GM12878 (cell line): ENCODE measurements at regions not wholly inside any gene's neighbourhood (a gene's known extent, or its start where the extent isn't known, plus 50 kb on each side); places are given as distances from the start of the nearest gene placed in this dataset.

ENCODE experiments used
- ATAC-seq: fragments of 200-7000 bp; cut with Tn5 transposase; 3 replicates; pipeline ENCODE4 v1.9.1; 2020; ENCODE audit warnings: mild to moderate bottlenecking, moderate library complexity
- BruUV-seq: library from RNA; stranded (reverse); fragments of 400-500 nt; replicated peaks from 2 replicates; lab custom pipeline; 2021; lab: Mats Ljungman, UMichigan
- CTCF ChIA-PET: fragments of 300-600 bp; sonication (Branson Sonifier 250); formaldehyde crosslinking; extraction: SDS; loops from one replicate; lab custom pipeline; 2021; ENCODE audit warnings: inconsistent platforms; lab: Yijun Ruan, JAX
- POLR2A ChIA-PET: fragments of 350-600 bp; formaldehyde crosslinking; extraction: SDS; loops from one replicate; lab custom pipeline; 2021; ENCODE audit warnings: inconsistent platforms; lab: Charles Lee
- RAD21 ChIA-PET: fragments of 300-600 bp; sonication (Branson Sonifier 250); formaldehyde crosslinking; loops from one replicate; lab custom pipeline; 2023; ENCODE audit warnings: antibody characterized with exemption; ENCODE audit not compliant: unreplicated experiment; lab: Charles Lee
- SMC1A ChIA-PET: fragments of 300-600 bp; sonication (Branson Sonifier 250); formaldehyde crosslinking; loops from one replicate; lab custom pipeline; 2023; ENCODE audit not compliant: unreplicated experiment, uncharacterized antibody; lab: Charles Lee
- DNase-seq: peaks from one replicate; pipeline ENCODE4 v3.0.0-alpha.2; 2011; ENCODE audit warnings: low read depth, low spot score
- FAIRE-seq: peaks from 3 replicates; lab custom pipeline; 2011; peaks lifted over from hg19 to GRCh38; lab: Jason Lieb, UNC
- H2AFZ ChIP-seq: 2 replicates; pipeline ENCODE4 v1.6.0; 2011; ENCODE audit warnings: low read depth, low read length, control low read depth; ENCODE audit not compliant: control insufficient read depth
- H3K27ac ChIP-seq: 2 replicates; pipeline ENCODE4 v1.5.1; 2011; ENCODE audit warnings: control low read depth; ENCODE audit not compliant: control insufficient read depth, insufficient read depth
- H3K27me3 ChIP-seq, 2 experiments: replicated peaks in 1 of 2; 2 replicates each; pipeline versions ENCODE4 v1.6.0 to v1.6.1; 2011; ENCODE audit warnings: low read length in 1 of 2; ENCODE audit not compliant: control insufficient read depth in 2 of 2, insufficient read depth in 2 of 2
- H3K36me3 ChIP-seq, 2 experiments: 2 replicates each; pipeline ENCODE4 v1.5.1; 2011; ENCODE audit warnings: low read length in 1 of 2; ENCODE audit not compliant: control insufficient read depth in 2 of 2, insufficient read depth in 2 of 2
- H3K4me1 ChIP-seq: 2 replicates; pipeline ENCODE4 v1.6.1; 2011; ENCODE audit warnings: mild to moderate bottlenecking, low read length, moderate library complexity, mixed read lengths; ENCODE audit not compliant: control insufficient read depth, insufficient read depth
- H3K4me2 ChIP-seq: 2 replicates; pipeline ENCODE4 v1.6.0; 2011; ENCODE audit warnings: control low read depth; ENCODE audit not compliant: control insufficient read depth, insufficient read depth
- H3K4me3 ChIP-seq: fragments of 200-600 bp; sonication (generic); 2 replicates; pipeline ENCODE4 v1.5.1; 2016
- H3K79me2 ChIP-seq: 2 replicates; pipeline ENCODE4 v1.6.0; 2011; ENCODE audit warnings: low read length; ENCODE audit not compliant: control insufficient read depth, insufficient read depth
- H3K9ac ChIP-seq: 2 replicates; pipeline ENCODE4 v1.8.0; 2011; ENCODE audit warnings: low read length, control low read depth, mixed read lengths; ENCODE audit not compliant: control insufficient read depth, insufficient read depth
- H3K9me3 ChIP-seq: replicated peaks from 3 replicates; pipeline ENCODE4 v1.5.1; 2011; ENCODE audit warnings: mild to moderate bottlenecking, low read length; ENCODE audit not compliant: control insufficient read depth, insufficient read depth
- H4K20me1 ChIP-seq: 2 replicates; pipeline ENCODE4 v1.6.0; 2011; ENCODE audit not compliant: control insufficient read depth, insufficient read depth
- GATAD2B ChIP-seq: fragments of 450-650 bp; conservative IDR thresholded peaks from 2 replicates; pipeline ENCODE4 v1.6.1; 2017; ENCODE audit warnings: low read depth, mild to moderate bottlenecking, moderate library complexity
- HDAC2 ChIP-seq: fragments of 200-600 bp; sonication (generic); IDR thresholded peaks from 2 replicates; pipeline ENCODE4 v1.6.1; 2017
- HDAC6 ChIP-seq: fragments of 200-600 bp; sonication (generic); IDR thresholded peaks from one replicate; pipeline ENCODE4 v1.8.0; 2017; ENCODE audit warnings: antibody characterized with exemption; ENCODE audit not compliant: unreplicated experiment
- SMC3 ChIP-seq: IDR thresholded peaks from 2 replicates; pipeline ENCODE4 v1.6.1; 2011; ENCODE audit warnings: low read length, improper control_type of control experiment, borderline replicate concordance
- TCF12 ChIP-seq: IDR thresholded peaks from 2 replicates; pipeline ENCODE4 v1.6.1; 2011; ENCODE audit warnings: low read depth, mild to moderate bottlenecking, low read length
- WGBS: methylation state at CpG from one replicate; pipeline ENCODE4 v1.1.6; 2016; ENCODE audit warnings: low lambda C conversion rate; ENCODE audit not compliant: insufficient replicate concordance, insufficient coverage; ENCODE audit errors: missing lambda C conversion rate; 5-methylcytosine and 5-hydroxymethylcytosine counted together
- in situ Hi-C: fragments of 300-500 bp; cut with MboI; formaldehyde crosslinking; loops from 9 replicates; pipeline ENCODE4 v1.14.3; 2018; ENCODE audit warnings: mixed read lengths
- intact Hi-C: fragments of 100-400 bp; cut with micrococcal nuclease; formaldehyde crosslinking; loops from one replicate; pipeline ENCODE4 v1.14.2; 2022; ENCODE audit not compliant: unreplicated experiment
- TF ChIP-seq, protein P1 (sequence below): IDR thresholded peaks from 2 replicates; pipeline ENCODE4 v1.6.1; 2012; ENCODE audit warnings: low read length, inconsistent platforms
- TF ChIP-seq, protein P2 (sequence below): fragments of 450-650 bp; IDR thresholded peaks from 2 replicates; pipeline ENCODE4 v1.6.1; 2017; ENCODE audit warnings: mild to moderate bottlenecking, moderate library complexity
- TF ChIP-seq, protein P3 (sequence below): IDR thresholded peaks from 2 replicates; pipeline ENCODE4 v1.6.1; 2012; ENCODE audit warnings: low read depth, low read length, improper control_type of control experiment
- TF ChIP-seq, protein P4 (sequence below): fragments of 450-650 bp; IDR thresholded peaks from 2 replicates; pipeline ENCODE4 v1.6.1; 2018; ENCODE audit warnings: mild to moderate bottlenecking, low read depth, moderate library complexity; ENCODE audit not compliant: partially characterized antibody

DNA sequence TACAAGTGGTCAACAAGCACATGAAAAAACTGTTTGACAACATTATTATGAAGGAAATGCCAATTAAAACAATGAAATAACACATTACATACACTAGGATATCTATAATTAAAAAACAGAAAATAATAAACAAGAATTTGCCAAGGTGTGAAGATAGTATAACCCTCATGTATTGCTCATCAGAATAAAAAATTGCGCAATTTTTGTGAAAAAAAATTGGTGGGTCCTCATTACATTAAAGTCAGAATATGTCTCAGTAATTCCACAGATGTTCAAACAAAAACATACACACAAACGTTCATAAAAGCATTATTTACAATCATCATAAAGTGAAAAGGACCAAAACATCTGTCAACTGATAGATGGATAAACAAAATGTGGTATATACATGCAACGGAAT lies 63.0 kb upstream of the AR start:
- no peaks in the 10 kb centered on the region for H3K79me2 ChIP-seq
- CTCF ChIA-PET: no interaction called here
- no peaks in the 10 kb centered on the region for H3K27me3 ChIP-seq
- no peaks in the 10 kb centered on the region for H4K20me1 ChIP-seq
- no peak overlapping the region for H3K4me2 ChIP-seq
- no peak overlapping the region for H3K4me3 ChIP-seq
- SMC1A ChIA-PET: no interaction called here
- ATAC-seq: no peak
- TF ChIP-seq SMC3 (no peak), HDAC2 (no peak), TCF12 (no peak), HDAC6 (no peak), GATAD2B (no peak)
- TF ChIP-seq, protein P1, sequence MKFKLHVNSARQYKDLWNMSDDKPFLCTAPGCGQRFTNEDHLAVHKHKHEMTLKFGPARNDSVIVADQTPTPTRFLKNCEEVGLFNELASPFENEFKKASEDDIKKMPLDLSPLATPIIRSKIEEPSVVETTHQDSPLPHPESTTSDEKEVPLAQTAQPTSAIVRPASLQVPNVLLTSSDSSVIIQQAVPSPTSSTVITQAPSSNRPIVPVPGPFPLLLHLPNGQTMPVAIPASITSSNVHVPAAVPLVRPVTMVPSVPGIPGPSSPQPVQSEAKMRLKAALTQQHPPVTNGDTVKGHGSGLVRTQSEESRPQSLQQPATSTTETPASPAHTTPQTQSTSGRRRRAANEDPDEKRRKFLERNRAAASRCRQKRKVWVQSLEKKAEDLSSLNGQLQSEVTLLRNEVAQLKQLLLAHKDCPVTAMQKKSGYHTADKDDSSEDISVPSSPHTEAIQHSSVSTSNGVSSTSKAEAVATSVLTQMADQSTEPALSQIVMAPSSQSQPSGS: no peak
- TF ChIP-seq, protein P2, sequence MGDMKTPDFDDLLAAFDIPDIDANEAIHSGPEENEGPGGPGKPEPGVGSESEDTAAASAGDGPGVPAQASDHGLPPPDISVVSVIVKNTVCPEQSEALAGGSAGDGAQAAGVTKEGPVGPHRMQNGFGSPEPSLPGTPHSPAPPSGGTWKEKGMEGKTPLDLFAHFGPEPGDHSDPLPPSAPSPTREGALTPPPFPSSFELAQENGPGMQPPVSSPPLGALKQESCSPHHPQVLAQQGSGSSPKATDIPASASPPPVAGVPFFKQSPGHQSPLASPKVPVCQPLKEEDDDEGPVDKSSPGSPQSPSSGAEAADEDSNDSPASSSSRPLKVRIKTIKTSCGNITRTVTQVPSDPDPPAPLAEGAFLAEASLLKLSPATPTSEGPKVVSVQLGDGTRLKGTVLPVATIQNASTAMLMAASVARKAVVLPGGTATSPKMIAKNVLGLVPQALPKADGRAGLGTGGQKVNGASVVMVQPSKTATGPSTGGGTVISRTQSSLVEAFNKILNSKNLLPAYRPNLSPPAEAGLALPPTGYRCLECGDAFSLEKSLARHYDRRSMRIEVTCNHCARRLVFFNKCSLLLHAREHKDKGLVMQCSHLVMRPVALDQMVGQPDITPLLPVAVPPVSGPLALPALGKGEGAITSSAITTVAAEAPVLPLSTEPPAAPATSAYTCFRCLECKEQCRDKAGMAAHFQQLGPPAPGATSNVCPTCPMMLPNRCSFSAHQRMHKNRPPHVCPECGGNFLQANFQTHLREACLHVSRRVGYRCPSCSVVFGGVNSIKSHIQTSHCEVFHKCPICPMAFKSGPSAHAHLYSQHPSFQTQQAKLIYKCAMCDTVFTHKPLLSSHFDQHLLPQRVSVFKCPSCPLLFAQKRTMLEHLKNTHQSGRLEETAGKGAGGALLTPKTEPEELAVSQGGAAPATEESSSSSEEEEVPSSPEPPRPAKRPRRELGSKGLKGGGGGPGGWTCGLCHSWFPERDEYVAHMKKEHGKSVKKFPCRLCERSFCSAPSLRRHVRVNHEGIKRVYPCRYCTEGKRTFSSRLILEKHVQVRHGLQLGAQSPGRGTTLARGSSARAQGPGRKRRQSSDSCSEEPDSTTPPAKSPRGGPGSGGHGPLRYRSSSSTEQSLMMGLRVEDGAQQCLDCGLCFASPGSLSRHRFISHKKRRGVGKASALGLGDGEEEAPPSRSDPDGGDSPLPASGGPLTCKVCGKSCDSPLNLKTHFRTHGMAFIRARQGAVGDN: no peak
- TF ChIP-seq, protein P3, sequence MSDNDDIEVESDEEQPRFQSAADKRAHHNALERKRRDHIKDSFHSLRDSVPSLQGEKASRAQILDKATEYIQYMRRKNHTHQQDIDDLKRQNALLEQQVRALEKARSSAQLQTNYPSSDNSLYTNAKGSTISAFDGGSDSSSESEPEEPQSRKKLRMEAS: no peak
- TF ChIP-seq, protein P4, sequence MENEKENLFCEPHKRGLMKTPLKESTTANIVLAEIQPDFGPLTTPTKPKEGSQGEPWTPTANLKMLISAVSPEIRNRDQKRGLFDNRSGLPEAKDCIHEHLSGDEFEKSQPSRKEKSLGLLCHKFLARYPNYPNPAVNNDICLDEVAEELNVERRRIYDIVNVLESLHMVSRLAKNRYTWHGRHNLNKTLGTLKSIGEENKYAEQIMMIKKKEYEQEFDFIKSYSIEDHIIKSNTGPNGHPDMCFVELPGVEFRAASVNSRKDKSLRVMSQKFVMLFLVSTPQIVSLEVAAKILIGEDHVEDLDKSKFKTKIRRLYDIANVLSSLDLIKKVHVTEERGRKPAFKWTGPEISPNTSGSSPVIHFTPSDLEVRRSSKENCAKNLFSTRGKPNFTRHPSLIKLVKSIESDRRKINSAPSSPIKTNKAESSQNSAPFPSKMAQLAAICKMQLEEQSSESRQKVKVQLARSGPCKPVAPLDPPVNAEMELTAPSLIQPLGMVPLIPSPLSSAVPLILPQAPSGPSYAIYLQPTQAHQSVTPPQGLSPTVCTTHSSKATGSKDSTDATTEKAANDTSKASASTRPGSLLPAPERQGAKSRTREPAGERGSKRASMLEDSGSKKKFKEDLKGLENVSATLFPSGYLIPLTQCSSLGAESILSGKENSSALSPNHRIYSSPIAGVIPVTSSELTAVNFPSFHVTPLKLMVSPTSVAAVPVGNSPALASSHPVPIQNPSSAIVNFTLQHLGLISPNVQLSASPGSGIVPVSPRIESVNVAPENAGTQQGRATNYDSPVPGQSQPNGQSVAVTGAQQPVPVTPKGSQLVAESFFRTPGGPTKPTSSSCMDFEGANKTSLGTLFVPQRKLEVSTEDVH: no peak
- intact Hi-C loops: no loop called here
- BruUV-seq: no TSS peak
- RAD21 ChIA-PET: no interaction called here
- H2AFZ ChIP-seq: no peak overlapping the region
- no peaks in the 10 kb centered on the region for H3K9me3 ChIP-seq
- in situ Hi-C loops: no loop called here
- DNase-seq: no peak
- POLR2A ChIA-PET: no interaction called here
- H3K4me1 ChIP-seq: no peaks in the 10 kb centered on the region
- H3K36me3 ChIP-seq: no peaks in the 10 kb centered on the region
- H3K9ac ChIP-seq: no peak overlapping the region
- WGBS: 45% methylated on average over 3 of the region's 3 CpGs
- no peak overlapping the region for H3K27ac ChIP-seq
- no peak for FAIRE-seq
